ENCODE measurements at regions not wholly inside any gene's neighbourhood (a gene's known extent, or its start where the extent isn't known, plus 50 kb on each side); places are given as distances from the start of the nearest gene placed in this dataset.
A peak's percentile ranks its signal among the peaks of the same experiment; 100 is the strongest.
"Not testable (repeated sequence)": the region's sequence is repeated elsewhere in the genome, so short reads cannot be mapped to it uniquely, and the experiment has no call there.

DNA sequence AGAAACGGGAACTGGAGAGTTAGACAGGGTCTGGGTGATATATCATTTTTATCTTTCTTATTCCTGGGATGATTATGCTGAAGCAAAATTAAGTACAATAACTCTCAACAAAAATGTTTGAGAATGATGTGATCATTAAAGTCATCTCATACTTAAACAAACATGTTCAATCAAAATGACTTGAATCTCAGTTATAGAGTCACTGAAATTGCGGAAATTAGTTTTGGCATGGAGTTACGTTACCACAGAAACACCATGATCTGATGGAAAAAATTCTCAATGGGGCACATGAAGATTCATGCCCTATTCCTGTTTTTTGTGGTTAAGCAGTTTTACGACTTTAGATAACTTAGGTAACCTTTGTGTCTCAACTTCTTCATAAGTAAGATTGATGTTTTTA is 757.7 kb downstream of the EPHA4 start:
- DNase-seq: peak; percentile 33

- no peak for DNase-seq
Observed at GRCh38 chr2:220815698-220816097, 756.4 kb downstream of the EPHA4 start.

- no peak for DNase-seq
Observed at GRCh38 chr2:220821683-220822082, 750.4 kb downstream of the EPHA4 start.

- DNase-seq: not testable (repeated sequence)
Observed at GRCh38 chr2:220823590-220823989, 748.5 kb downstream of the EPHA4 start.

- no peak for DNase-seq
Observed at GRCh38 chr2:220833446-220833845, 738.7 kb downstream of the EPHA4 start.

GRCh38 chr2:220835583-220835982 is 736.5 kb downstream of the EPHA4 start:
- no peak for DNase-seq

DNA sequence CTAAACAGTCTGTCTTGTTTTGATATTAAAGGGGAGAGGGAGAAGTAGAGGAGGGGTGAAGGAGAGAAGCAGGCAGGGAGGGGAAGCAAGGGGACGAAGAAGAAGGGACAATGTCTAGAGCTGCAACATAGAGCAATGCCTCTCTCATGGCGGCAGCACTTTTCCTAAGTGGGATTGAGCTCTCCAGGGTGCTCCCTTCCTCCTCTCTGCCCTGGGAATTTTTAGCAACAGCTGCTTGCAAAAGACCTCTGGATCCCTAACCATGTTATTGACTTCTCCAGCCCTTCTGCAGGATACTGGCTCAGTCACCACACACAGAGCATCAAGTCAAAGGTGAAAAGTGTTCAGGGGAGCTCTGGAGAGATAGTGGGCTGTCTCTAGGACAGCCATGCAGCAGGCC is 734.9 kb downstream of the EPHA4 start:
- DNase-seq: no peak

DNA sequence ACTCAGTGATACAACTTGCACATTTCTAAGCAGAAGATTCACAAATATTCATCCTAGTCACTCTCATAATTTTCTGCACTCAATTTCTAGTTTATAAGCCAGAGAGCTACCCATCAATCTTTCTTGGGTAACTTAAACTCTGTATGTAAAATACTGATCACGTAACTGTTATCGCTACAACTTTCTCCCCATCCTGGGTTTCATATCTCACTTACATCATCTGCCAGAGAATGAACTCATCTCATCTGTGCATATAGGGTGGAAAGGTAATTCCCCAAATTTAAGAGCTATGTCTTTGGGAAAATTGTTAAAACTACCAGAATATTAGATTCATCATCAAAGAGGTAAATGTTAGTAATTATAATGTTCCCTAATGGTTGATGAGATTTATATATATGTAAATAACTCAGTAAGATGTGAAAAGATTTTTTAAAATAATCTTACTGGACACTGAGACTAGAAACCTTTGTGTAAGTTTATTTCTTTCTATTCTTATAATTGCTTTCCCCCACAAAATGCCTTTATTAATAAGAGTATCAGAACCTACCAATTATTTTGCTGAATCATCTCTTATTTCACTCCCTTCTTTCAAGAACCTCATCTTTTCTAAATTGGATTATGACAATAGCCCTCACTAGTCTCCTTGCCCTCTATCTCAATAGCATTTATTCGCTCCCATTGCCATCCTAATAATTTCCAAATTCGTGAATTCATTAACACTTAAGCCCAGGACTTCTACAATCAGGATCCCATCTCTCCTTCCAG is 729.0 kb downstream of the EPHA4 start:
- no peak for DNase-seq

GRCh38 chr2:220845766-220846273 is 726.3 kb downstream of the EPHA4 start:
- no peak for DNase-seq

GRCh38 chr2:220847006-220847405 is 725.1 kb downstream of the EPHA4 start:
- DNase-seq: peak; percentile 60

DNA sequence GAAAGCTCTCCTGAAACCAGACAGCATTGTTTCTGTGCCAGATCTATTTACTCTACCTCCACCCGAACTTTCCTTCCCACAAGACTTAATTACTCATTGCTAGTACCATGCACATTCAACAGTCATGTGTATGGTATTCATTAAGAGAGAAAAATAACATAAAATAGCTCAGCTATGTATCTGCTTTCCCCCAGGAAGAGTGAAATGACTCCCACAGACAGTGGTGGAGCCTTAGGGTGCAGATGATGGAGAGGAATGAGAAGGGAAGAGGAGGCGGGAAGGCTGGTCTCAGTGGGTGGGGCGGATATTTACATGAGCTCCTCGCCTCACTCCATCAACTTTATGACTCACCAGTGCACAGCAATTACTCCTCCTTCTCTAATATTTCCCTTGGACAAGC is 724.5 kb downstream of the EPHA4 start:
- DNase-seq: peak; percentile 99

- no peak for DNase-seq
Observed at GRCh38 chr2:220849433-220849832, 722.7 kb downstream of the EPHA4 start.

DNA sequence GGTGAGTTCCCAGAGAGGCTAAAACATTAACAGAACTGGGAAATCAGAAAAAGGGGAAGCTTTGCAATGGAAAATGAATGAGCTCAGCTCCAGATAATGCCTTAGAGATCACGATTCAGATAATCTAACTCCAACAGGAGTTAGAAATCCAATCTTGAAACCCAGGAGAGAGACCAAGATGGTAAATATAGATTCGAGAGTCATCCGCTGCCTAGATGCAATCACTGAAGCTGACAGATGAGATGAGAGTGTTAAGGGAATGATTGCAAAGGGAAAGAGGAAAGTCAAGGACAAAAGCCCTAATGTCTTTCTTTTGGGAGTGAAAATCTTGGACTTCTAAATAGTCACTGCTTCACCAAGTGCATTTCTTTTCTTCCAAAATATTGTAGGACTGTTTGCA is 722.0 kb downstream of the EPHA4 start:
- no peak for DNase-seq

DNA sequence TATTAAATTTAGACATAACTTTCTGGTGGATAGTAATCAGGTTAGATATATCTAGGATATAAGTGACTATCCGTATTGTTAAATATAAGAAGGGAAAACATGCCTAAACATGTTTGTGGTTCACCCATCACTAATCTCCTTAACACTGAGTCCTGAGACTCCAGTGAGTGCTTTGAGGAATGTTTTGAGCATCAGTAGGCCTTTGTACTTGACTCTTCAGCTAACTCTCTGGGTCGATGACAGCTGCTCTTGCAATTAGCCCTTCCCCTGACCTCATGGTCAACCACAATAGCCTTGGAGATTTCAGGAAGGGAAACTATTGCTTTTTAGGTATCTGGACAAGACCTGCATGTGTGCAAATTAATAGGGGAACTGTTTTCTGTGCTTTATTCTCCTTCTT is 716.8 kb downstream of the EPHA4 start:
- DNase-seq: peak; percentile 9

DNA sequence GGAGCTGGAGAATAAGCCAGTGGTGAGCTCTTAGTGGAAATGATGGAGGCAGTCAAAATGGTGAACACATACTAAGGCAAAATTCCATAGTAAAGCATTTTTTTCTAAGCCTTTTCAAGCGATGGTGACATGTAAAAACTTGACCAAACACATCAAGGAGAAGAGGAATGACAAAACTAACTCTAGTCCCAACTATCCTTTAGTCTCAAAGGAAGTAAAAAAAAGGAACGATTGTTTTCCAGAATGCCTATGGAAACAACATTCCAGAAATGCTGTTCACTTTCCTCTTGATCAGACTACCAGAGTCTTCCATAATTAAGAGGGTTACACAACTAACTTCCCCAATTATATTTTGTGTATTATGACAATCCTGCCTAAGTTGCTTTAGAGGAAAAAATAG is 715.6 kb downstream of the EPHA4 start:
- DNase-seq: no peak

DNA sequence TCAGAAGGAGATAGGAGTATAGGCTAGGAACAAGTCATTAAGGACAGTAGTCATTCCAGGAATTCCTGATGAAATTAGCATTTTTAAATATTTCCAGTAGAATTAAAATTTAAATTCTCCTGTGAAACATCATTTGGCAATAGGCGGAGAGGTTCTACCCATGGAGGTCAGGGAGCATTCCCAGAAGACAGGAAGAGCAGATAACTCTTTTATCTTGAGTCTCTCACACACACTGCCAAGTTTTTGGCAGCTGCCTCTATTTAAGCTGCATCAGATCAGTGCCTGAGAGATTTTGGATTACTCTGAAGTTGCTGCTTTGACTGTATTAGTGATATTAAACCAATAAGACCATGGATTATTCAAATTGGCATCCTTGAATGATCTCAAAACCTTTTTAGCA is 714.7 kb downstream of the EPHA4 start:
- peak; percentile 62 for DNase-seq

GRCh38 chr2:220858101-220858500 is 714.0 kb downstream of the EPHA4 start:
- DNase-seq: no peak

GRCh38 chr2:220871909-220872308 is 700.2 kb downstream of the EPHA4 start:
- no peak for DNase-seq

- DNase-seq: no peak
Observed at GRCh38 chr2:220876080-220876824, 695.9 kb downstream of the EPHA4 start.

GRCh38 chr2:220877491-220877890 is 694.6 kb downstream of the EPHA4 start:
- DNase-seq: no peak

GRCh38 chr2:220877897-220878296 is 694.2 kb downstream of the EPHA4 start:
- no peak for DNase-seq

- DNase-seq: no peak
Observed at GRCh38 chr2:220880623-220881596, 691.2 kb downstream of the EPHA4 start.

GRCh38 chr2:220882507-220882906 is 689.6 kb downstream of the EPHA4 start:
- no peak for DNase-seq

All from NCI-H226 (cell line).